Liver (tissue), 8 donors: ENCODE measurements at regions not wholly inside any gene's neighbourhood (a gene's known extent, or its start where the extent isn't known, plus 50 kb on each side); places are given as distances from the start of the nearest gene placed in this dataset.

ENCODE experiments used
- DNase-seq: peaks from one replicate; pipeline ENCODE4 v3.0.0-alpha.2; 2017; ENCODE audit warnings: low spot score
- H3K27ac ChIP-seq, 2 donors: one replicate each; pipeline ENCODE4 v1.7.0; 2013; ENCODE audit warnings: inconsistent platforms in 2 of 2, low read length in 2 of 2, control low read depth in 1 of 2, low read depth in 1 of 2, mild to moderate bottlenecking in 1 of 2
- H3K27me3 ChIP-seq, 4 donors: one replicate each; pipeline versions ENCODE4 v1.6.1 to v1.7.0; 2013; ENCODE audit warnings: low read length in 3 of 4, inconsistent platforms in 1 of 4, mild to moderate bottlenecking in 1 of 4, moderate library complexity in 1 of 4; ENCODE audit not compliant: control insufficient read depth in 4 of 4, insufficient read depth in 4 of 4
- H3K36me3 ChIP-seq, 4 donors: one replicate each; pipeline versions ENCODE4 v1.6.1 to v1.7.0; 2013; ENCODE audit warnings: low read length in 3 of 4, mild to moderate bottlenecking in 3 of 4, low read depth in 1 of 4, moderate library complexity in 1 of 4; ENCODE audit not compliant: control insufficient read depth in 4 of 4, insufficient read depth in 3 of 4
- H3K4me1 ChIP-seq, 4 donors: one replicate each; pipeline versions ENCODE4 v1.6.1 to v1.7.0; 2013; ENCODE audit warnings: low read length in 3 of 4, mild to moderate bottlenecking in 3 of 4, moderate library complexity in 1 of 4; ENCODE audit not compliant: control insufficient read depth in 4 of 4, insufficient read depth in 4 of 4
- H3K4me3 ChIP-seq, 3 donors: one replicate each; pipeline versions ENCODE4 v1.6.1 to v1.7.0; 2013; ENCODE audit warnings: low read length in 3 of 3, control low read depth in 1 of 3, low read depth in 1 of 3, mild to moderate bottlenecking in 1 of 3
- H3K9ac ChIP-seq, 2 donors: one replicate each; pipeline ENCODE4 v1.7.0; 2013; ENCODE audit warnings: low read length in 2 of 2, mild to moderate bottlenecking in 2 of 2, moderate library complexity in 2 of 2, control low read depth in 1 of 2, low read depth in 1 of 2
- H3K9me3 ChIP-seq, 4 donors: one replicate each; pipeline versions ENCODE4 v1.6.1 to v1.7.0; 2013; ENCODE audit warnings: low read length in 3 of 4; ENCODE audit not compliant: control insufficient read depth in 4 of 4
- EGR1 ChIP-seq, 2 donors: IDR thresholded peaks; 2 replicates each; pipeline ENCODE4 v1.6.1; 2016 to 2018; ENCODE audit warnings: antibody characterized with exemption in 2 of 2, low read depth in 2 of 2
- FOXA1 ChIP-seq: IDR thresholded peaks from 2 replicates; pipeline ENCODE4 v1.6.1; 2016; ENCODE audit warnings: antibody characterized with exemption
- FOXA2 ChIP-seq: IDR thresholded peaks from 2 replicates; pipeline ENCODE4 v1.6.1; 2016; ENCODE audit warnings: antibody characterized with exemption
- GABPA ChIP-seq, 2 donors: IDR thresholded peaks in 1 of 2; conservative IDR thresholded peaks in 1 of 2; 2 replicates each; pipeline ENCODE4 v1.6.1; 2016; ENCODE audit warnings: antibody characterized with exemption in 2 of 2, mild to moderate bottlenecking in 1 of 2, moderate library complexity in 1 of 2
- HNF4A ChIP-seq, 2 donors: conservative IDR thresholded peaks; 2 replicates each; pipeline ENCODE4 v1.6.1; 2016; ENCODE audit warnings: antibody characterized with exemption in 2 of 2, mild to moderate bottlenecking in 2 of 2
- HNF4G ChIP-seq: IDR thresholded peaks from 2 replicates; pipeline ENCODE4 v1.6.1; 2016; ENCODE audit warnings: antibody characterized with exemption
- JUND ChIP-seq, 2 donors: IDR thresholded peaks; 2 replicates each; pipeline ENCODE4 v1.6.1; 2016; ENCODE audit warnings: antibody characterized with exemption in 2 of 2
- NR2F2 ChIP-seq: IDR thresholded peaks from 2 replicates; pipeline ENCODE4 v1.6.1; 2016; ENCODE audit warnings: antibody characterized with exemption
- RAD21 ChIP-seq, 2 donors: IDR thresholded peaks; 2 replicates each; pipeline ENCODE4 v1.6.1; 2016; ENCODE audit warnings: antibody characterized with exemption in 2 of 2, mild to moderate bottlenecking in 2 of 2
- RXRA ChIP-seq, 2 donors: IDR thresholded peaks; 2 replicates each; pipeline ENCODE4 v1.6.1; 2017 to 2018; ENCODE audit warnings: antibody characterized with exemption in 2 of 2, mild to moderate bottlenecking in 1 of 2
- SP1 ChIP-seq: IDR thresholded peaks from 2 replicates; pipeline ENCODE4 v1.6.1; 2018; ENCODE audit warnings: antibody characterized with exemption, mild to moderate bottlenecking
- TAF1 ChIP-seq: conservative IDR thresholded peaks from 2 replicates; pipeline ENCODE4 v1.6.1; 2016; ENCODE audit warnings: antibody characterized with exemption, mild to moderate bottlenecking
- YY1 ChIP-seq: IDR thresholded peaks from 2 replicates; pipeline ENCODE4 v1.6.1; 2016; ENCODE audit warnings: antibody characterized with exemption, mild to moderate bottlenecking
- WGBS: extraction: QIAGEN DNeasy Blood & Tissue Kit; methylation state at CpG from one replicate; pipeline ENCODE4 v1.1.7; 2013; 5-methylcytosine and 5-hydroxymethylcytosine counted together
- TF ChIP-seq, protein P1 (sequence below): IDR thresholded peaks from 2 replicates; pipeline ENCODE4 v1.6.1; 2016; ENCODE audit warnings: antibody characterized with exemption
- TF ChIP-seq, protein P2 (sequence below): IDR thresholded peaks from 2 replicates; pipeline ENCODE4 v1.6.1; 2016; ENCODE audit warnings: antibody characterized with exemption, mild to moderate bottlenecking
- TF ChIP-seq, protein P3 (sequence below): IDR thresholded peaks from 2 replicates; pipeline ENCODE4 v1.6.1; 2016; ENCODE audit warnings: antibody characterized with exemption
- TF ChIP-seq, protein P4 (sequence below): IDR thresholded peaks from 2 replicates; pipeline ENCODE4 v1.6.1; 2016; ENCODE audit warnings: antibody characterized with exemption
- TF ChIP-seq, protein P5 (sequence below): fragments of 150-350 bp; IDR thresholded peaks from 2 replicates; pipeline ENCODE4 v1.5.1; 2017; ENCODE audit warnings: improper control_type of control experiment, low read depth, low read length; ENCODE audit not compliant: missing input control
- donor health status: healthy.
- donor health status: healthy.
- donor health status: healthy.
- donor health status: healthy.
- donor health status: healthy.

DNA sequence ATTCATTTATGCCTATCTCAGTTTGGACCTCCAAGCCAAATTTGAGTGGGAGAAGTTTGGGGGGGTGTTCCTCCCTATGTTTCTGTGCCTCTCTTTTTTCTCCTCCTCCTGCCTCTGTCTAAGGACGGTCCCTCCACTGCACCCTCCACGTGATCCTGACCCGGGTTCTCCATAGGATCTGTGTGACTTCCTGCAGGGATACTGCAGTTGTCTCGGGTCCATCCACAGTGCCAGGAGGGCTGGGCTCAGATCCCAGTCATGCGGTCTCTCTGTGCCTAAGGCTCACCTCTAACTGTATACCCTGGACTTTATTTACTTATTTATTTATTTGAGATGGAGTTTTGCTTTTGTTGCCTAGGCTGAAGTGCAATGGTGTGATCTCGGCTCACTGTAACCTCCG is 1354.5 kb downstream of the BRD1 start:
- H3K27me3 ChIP-seq: peaks cover 0 to 4% (median 1%) of the 10 kb centered on the region in 4 donors

More for the DNA sequence above, 1354.5 kb downstream of the BRD1 start:
- H3K9ac ChIP-seq: no peak overlapping the region
- no peak overlapping the region for H3K27ac ChIP-seq
- no peak for DNase-seq
- H3K4me3 ChIP-seq: no peak overlapping the region
- H3K36me3 ChIP-seq: no peaks in the 10 kb centered on the region
- 85% methylated on average over 7 of the region's 7 CpGs for WGBS
- no peaks in the 10 kb centered on the region for H3K4me1 ChIP-seq
- H3K9me3 ChIP-seq: peaks cover 0 to 1% (median 0%) of the 10 kb centered on the region in 4 donors
- no peak for TF ChIP-seq JUND (IDR thresholded peaks at IDR 0.05)
- TF ChIP-seq, protein P1, sequence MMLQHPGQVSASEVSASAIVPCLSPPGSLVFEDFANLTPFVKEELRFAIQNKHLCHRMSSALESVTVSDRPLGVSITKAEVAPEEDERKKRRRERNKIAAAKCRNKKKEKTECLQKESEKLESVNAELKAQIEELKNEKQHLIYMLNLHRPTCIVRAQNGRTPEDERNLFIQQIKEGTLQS: no peak
- no peak for TF ChIP-seq YY1
- TF ChIP-seq, protein P2, sequence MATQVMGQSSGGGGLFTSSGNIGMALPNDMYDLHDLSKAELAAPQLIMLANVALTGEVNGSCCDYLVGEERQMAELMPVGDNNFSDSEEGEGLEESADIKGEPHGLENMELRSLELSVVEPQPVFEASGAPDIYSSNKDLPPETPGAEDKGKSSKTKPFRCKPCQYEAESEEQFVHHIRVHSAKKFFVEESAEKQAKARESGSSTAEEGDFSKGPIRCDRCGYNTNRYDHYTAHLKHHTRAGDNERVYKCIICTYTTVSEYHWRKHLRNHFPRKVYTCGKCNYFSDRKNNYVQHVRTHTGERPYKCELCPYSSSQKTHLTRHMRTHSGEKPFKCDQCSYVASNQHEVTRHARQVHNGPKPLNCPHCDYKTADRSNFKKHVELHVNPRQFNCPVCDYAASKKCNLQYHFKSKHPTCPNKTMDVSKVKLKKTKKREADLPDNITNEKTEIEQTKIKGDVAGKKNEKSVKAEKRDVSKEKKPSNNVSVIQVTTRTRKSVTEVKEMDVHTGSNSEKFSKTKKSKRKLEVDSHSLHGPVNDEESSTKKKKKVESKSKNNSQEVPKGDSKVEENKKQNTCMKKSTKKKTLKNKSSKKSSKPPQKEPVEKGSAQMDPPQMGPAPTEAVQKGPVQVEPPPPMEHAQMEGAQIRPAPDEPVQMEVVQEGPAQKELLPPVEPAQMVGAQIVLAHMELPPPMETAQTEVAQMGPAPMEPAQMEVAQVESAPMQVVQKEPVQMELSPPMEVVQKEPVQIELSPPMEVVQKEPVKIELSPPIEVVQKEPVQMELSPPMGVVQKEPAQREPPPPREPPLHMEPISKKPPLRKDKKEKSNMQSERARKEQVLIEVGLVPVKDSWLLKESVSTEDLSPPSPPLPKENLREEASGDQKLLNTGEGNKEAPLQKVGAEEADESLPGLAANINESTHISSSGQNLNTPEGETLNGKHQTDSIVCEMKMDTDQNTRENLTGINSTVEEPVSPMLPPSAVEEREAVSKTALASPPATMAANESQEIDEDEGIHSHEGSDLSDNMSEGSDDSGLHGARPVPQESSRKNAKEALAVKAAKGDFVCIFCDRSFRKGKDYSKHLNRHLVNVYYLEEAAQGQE: no peak
- no peak for TF ChIP-seq HNF4A (conservative IDR thresholded peaks at IDR 0.05)
- no peak for TF ChIP-seq NR2F2
- no peak for TF ChIP-seq RXRA (IDR thresholded peaks at IDR 0.05)
- TF ChIP-seq, protein P3, sequence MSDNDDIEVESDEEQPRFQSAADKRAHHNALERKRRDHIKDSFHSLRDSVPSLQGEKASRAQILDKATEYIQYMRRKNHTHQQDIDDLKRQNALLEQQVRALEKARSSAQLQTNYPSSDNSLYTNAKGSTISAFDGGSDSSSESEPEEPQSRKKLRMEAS: no peak
- no peak for TF ChIP-seq HNF4G
- no peak for TF ChIP-seq SP1
- TF ChIP-seq, protein P4, sequence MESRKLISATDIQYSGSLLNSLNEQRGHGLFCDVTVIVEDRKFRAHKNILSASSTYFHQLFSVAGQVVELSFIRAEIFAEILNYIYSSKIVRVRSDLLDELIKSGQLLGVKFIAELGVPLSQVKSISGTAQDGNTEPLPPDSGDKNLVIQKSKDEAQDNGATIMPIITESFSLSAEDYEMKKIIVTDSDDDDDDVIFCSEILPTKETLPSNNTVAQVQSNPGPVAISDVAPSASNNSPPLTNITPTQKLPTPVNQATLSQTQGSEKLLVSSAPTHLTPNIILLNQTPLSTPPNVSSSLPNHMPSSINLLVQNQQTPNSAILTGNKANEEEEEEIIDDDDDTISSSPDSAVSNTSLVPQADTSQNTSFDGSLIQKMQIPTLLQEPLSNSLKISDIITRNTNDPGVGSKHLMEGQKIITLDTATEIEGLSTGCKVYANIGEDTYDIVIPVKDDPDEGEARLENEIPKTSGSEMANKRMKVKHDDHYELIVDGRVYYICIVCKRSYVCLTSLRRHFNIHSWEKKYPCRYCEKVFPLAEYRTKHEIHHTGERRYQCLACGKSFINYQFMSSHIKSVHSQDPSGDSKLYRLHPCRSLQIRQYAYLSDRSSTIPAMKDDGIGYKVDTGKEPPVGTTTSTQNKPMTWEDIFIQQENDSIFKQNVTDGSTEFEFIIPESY: no peak
- TF ChIP-seq EGR1 (IDR thresholded peaks at IDR 0.05; ENCODE audit: low read depth in 2 of 2): no peak
- no peak for TF ChIP-seq FOXA2
- no peak for TF ChIP-seq GABPA (IDR thresholded peaks at IDR 0.05 in 1 of 2, conservative IDR thresholded peaks at IDR 0.05 in 1 of 2)
- no peak for TF ChIP-seq FOXA1
- no peak for TF ChIP-seq RAD21 (IDR thresholded peaks at IDR 0.05)
- TF ChIP-seq, protein P5, sequence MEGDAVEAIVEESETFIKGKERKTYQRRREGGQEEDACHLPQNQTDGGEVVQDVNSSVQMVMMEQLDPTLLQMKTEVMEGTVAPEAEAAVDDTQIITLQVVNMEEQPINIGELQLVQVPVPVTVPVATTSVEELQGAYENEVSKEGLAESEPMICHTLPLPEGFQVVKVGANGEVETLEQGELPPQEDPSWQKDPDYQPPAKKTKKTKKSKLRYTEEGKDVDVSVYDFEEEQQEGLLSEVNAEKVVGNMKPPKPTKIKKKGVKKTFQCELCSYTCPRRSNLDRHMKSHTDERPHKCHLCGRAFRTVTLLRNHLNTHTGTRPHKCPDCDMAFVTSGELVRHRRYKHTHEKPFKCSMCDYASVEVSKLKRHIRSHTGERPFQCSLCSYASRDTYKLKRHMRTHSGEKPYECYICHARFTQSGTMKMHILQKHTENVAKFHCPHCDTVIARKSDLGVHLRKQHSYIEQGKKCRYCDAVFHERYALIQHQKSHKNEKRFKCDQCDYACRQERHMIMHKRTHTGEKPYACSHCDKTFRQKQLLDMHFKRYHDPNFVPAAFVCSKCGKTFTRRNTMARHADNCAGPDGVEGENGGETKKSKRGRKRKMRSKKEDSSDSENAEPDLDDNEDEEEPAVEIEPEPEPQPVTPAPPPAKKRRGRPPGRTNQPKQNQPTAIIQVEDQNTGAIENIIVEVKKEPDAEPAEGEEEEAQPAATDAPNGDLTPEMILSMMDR: no peak
- TF ChIP-seq TAF1: no peak
